ENCODE measurements at regions not wholly inside any gene's neighbourhood (a gene's known extent, or its start where the extent isn't known, plus 50 kb on each side); places are given as distances from the start of the nearest gene placed in this dataset.

DNA sequence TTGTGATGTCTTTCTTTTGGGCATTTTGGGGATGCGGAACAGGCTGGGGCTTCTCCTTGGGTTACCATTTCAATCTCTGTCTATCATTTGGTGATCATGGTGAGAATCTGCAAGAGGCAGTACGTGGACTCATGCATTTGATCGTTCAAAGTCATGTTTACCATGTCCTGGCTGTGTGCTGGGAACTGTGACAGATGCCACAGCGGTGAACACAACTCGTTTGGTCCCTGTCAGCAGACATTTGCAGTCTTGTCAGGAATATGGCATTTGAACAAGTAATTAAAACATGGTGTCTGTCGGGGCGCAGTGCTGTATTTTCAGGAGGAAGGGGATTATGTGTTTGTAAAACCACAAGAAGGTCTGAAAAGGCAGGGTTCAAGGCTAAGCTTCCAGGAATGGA lies 103.3 kb upstream of the IGSF21 start:
- no peaks in the 10 kb centered on the region for H3K79me2 ChIP-seq (ENCODE audit: insufficient read depth, low read length)
- no peaks in the 10 kb centered on the region for H3K9me3 ChIP-seq (ENCODE audit: control insufficient read depth in 1 of 2, insufficient read depth in 1 of 2, low read depth in 1 of 2, low read length in 2 of 2)
- H3K9ac ChIP-seq (ENCODE audit: low read length) = no peak overlapping the region
- no peaks in the 10 kb centered on the region for H4K20me1 ChIP-seq (ENCODE audit: insufficient read depth)
- no peak for DNase-seq (ENCODE audit: low read depth, low spot score)
- no peak overlapping the region for H2AFZ ChIP-seq (ENCODE audit: low read depth, low read length, poor library complexity, severe bottlenecking)
- H3K4me3 ChIP-seq (replicated peaks in 1 of 2; ENCODE audit: low read depth in 1 of 2, low read length in 2 of 2) = no peak overlapping the region
- ChIA-PET CTCF (interaction anchor here (1.4 kb wide), 1 partner anchor 230 kb away, joined by 4 read pairs; no protein-coding TSS in a partner anchor), POLR2A (no interaction called here), RAD21 (ENCODE audit: low non-redundant PET in 1 of 2, low total read pairs in 2 of 2, uncharacterized antibody in 2 of 2, unreplicated experiment in 2 of 2) (no interaction called here)
- ATAC-seq = no peak
- H3K9me2 ChIP-seq (ENCODE audit: insufficient read depth) = no peaks in the 10 kb centered on the region
- no TSS peak for BruUV-seq (replicated peaks)
- peaks cover 68% of the 10 kb centered on the region for H3K27me3 ChIP-seq (ENCODE audit: insufficient read depth, low read length)
- intact Hi-C loops (cut with micrococcal nuclease) = no loop called here
- H3K36me3 ChIP-seq (ENCODE audit: control insufficient read depth in 1 of 2, insufficient read depth in 2 of 2, low read length in 2 of 2) = no peaks in the 10 kb centered on the region
- TF ChIP-seq, protein P1, sequence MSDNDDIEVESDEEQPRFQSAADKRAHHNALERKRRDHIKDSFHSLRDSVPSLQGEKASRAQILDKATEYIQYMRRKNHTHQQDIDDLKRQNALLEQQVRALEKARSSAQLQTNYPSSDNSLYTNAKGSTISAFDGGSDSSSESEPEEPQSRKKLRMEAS (IDR thresholded peaks at IDR 0.05) = no peak
- no peak for TF ChIP-seq ZFX (IDR thresholded peaks at IDR 0.05)
- no peak; the same call in 1 of the 2 replicates for TF ChIP-seq EZH2 (IDR thresholded peaks at IDR 0.05)
- TF ChIP-seq SRF (IDR thresholded peaks at IDR 0.05; ENCODE audit: low read depth) = no peak
- no peak for TF ChIP-seq CEBPB (IDR thresholded peaks at IDR 0.05; ENCODE audit: low read depth)
- no peak for TF ChIP-seq YY1 (IDR thresholded peaks at IDR 0.05; ENCODE audit: extremely low read depth, insufficient replicate concordance, low read depth, low read length)
- TF ChIP-seq POLR2AphosphoS5 (IDR thresholded peaks at IDR 0.05; ENCODE audit: low read depth, low read length) = no peak
- TF ChIP-seq CTCF (IDR thresholded peaks at IDR 0.05 in 2 of 3, conservative IDR thresholded peaks at IDR 0.05 in 1 of 3; ENCODE audit: borderline replicate concordance in 1 of 3, insufficient read depth in 1 of 3, low read depth in 2 of 3, low read length in 2 of 3) = no peak
- TF ChIP-seq ELF1 (IDR thresholded peaks at IDR 0.05; ENCODE audit: borderline replicate concordance, low read depth) = no peak
- TF ChIP-seq ZNF274 (IDR thresholded peaks at IDR 0.05; ENCODE audit: low read depth, low read length) = no peak
- TF ChIP-seq EZH2phosphoT487 (IDR thresholded peaks at IDR 0.05; ENCODE audit: borderline replicate concordance) = no peak
- no peak for TF ChIP-seq RAD21 (IDR thresholded peaks at IDR 0.05; ENCODE audit: low read depth)
- no peak for TF ChIP-seq TCF7L2 (IDR thresholded peaks at IDR 0.05; ENCODE audit: borderline replicate concordance, extremely low read depth, insufficient read depth, insufficient read length)
- TF ChIP-seq, protein P2, sequence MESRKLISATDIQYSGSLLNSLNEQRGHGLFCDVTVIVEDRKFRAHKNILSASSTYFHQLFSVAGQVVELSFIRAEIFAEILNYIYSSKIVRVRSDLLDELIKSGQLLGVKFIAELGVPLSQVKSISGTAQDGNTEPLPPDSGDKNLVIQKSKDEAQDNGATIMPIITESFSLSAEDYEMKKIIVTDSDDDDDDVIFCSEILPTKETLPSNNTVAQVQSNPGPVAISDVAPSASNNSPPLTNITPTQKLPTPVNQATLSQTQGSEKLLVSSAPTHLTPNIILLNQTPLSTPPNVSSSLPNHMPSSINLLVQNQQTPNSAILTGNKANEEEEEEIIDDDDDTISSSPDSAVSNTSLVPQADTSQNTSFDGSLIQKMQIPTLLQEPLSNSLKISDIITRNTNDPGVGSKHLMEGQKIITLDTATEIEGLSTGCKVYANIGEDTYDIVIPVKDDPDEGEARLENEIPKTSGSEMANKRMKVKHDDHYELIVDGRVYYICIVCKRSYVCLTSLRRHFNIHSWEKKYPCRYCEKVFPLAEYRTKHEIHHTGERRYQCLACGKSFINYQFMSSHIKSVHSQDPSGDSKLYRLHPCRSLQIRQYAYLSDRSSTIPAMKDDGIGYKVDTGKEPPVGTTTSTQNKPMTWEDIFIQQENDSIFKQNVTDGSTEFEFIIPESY (IDR thresholded peaks at IDR 0.05; ENCODE audit: extremely low read depth, insufficient replicate concordance, low read length) = no peak
- TF ChIP-seq CBX3 (IDR thresholded peaks at IDR 0.05; ENCODE audit: low read depth) = no peak
- TF ChIP-seq, protein P3, sequence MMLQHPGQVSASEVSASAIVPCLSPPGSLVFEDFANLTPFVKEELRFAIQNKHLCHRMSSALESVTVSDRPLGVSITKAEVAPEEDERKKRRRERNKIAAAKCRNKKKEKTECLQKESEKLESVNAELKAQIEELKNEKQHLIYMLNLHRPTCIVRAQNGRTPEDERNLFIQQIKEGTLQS (IDR thresholded peaks at IDR 0.05) = no peak
- TF ChIP-seq REST (IDR thresholded peaks at IDR 0.05; ENCODE audit: low read depth) = no peak
- TF ChIP-seq POLR2A (IDR thresholded peaks at IDR 0.05; ENCODE audit: borderline replicate concordance, extremely low read depth, insufficient read depth, insufficient read length) = no peak
- TF ChIP-seq JUND (IDR thresholded peaks at IDR 0.05) = no peak
- no peak for TF ChIP-seq EGR1 (IDR thresholded peaks at IDR 0.05; ENCODE audit: low read depth)
- no peak overlapping the region for H3K27ac ChIP-seq (ENCODE audit: low read depth, low read length)
- H3K4me2 ChIP-seq (ENCODE audit: low read length) = no peak overlapping the region
- H3K4me1 ChIP-seq (ENCODE audit: control insufficient read depth in 1 of 2, insufficient read depth in 2 of 2, low read length in 2 of 2) = no peaks in the 10 kb centered on the region

Data from HCT116 (cell line).